Cardiac muscle cell (in vitro differentiated cells and primary cell): ENCODE measurements at regions not wholly inside any gene's neighbourhood (a gene's known extent, or its start where the extent isn't known, plus 50 kb on each side); places are given as distances from the start of the nearest gene placed in this dataset.

Source experiments
- DNase-seq, 2 donors: peaks; one replicate each; pipeline versions ENCODE4 v3.0.0 to v3.0.0-alpha.2; 2010 to 2017; ENCODE audit warnings: low read depth in 1 of 2, low spot score in 1 of 2
- H3K27ac ChIP-seq: fragments of 200-600 bp; sonication (generic); 2 replicates; pipeline ENCODE4 v1.5.1; 2016
- H3K27me3 ChIP-seq: fragments of 200-600 bp; sonication (generic); 2 replicates; pipeline ENCODE4 v1.6.0; 2016; ENCODE audit warnings: control low read depth
- H3K36me3 ChIP-seq: fragments of 200-600 bp; sonication (generic); 2 replicates; pipeline ENCODE4 v1.5.1; 2016; ENCODE audit warnings: control low read depth
- H3K4me1 ChIP-seq: fragments of 200-600 bp; sonication (generic); 2 replicates; pipeline ENCODE4 v1.8.1; 2017; ENCODE audit warnings: low read depth, mild to moderate bottlenecking, mixed run types
- H3K4me3 ChIP-seq: fragments of 200-600 bp; sonication (generic); 2 replicates; pipeline ENCODE4 v1.5.1; 2016; ENCODE audit warnings: mild to moderate bottlenecking
- H3K9me3 ChIP-seq: fragments of 200-600 bp; sonication (generic); 2 replicates; pipeline ENCODE4 v1.5.1; 2017; ENCODE audit warnings: low read depth, mild to moderate bottlenecking, control low read depth
- TF ChIP-seq, protein P1 (sequence below): IDR thresholded peaks from 2 replicates; pipeline ENCODE4 v1.5.1; 2012; ENCODE audit warnings: low read depth, mild to moderate bottlenecking, low read length

DNA sequence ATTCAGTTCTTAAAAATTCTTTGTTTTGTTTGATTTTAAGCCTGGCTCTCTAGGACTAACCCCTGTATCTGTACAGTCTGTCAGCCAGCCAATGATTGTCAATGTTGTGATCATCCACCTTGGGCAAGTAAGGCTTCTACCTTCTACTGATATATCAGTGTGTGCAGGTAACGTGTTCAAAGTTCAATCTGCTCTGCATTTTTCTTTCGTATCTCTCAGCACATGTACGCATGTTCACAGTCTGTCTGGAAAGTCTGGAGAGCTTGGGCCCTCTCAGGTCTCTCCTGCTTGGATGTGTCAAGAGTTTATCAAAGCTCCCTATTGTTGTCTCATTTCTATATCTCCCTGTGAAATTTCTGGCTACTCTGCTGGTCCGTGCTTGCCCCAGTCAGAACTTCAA lies 138.6 kb upstream of the VRK1 start:
- H3K27me3 ChIP-seq: peaks cover 4% of the 10 kb centered on the region
- no peaks in the 10 kb centered on the region for H3K36me3 ChIP-seq
- TF ChIP-seq, protein P1, sequence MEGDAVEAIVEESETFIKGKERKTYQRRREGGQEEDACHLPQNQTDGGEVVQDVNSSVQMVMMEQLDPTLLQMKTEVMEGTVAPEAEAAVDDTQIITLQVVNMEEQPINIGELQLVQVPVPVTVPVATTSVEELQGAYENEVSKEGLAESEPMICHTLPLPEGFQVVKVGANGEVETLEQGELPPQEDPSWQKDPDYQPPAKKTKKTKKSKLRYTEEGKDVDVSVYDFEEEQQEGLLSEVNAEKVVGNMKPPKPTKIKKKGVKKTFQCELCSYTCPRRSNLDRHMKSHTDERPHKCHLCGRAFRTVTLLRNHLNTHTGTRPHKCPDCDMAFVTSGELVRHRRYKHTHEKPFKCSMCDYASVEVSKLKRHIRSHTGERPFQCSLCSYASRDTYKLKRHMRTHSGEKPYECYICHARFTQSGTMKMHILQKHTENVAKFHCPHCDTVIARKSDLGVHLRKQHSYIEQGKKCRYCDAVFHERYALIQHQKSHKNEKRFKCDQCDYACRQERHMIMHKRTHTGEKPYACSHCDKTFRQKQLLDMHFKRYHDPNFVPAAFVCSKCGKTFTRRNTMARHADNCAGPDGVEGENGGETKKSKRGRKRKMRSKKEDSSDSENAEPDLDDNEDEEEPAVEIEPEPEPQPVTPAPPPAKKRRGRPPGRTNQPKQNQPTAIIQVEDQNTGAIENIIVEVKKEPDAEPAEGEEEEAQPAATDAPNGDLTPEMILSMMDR: no peak
- H3K4me1 ChIP-seq: peaks cover 27% of the 10 kb centered on the region
- H3K9me3 ChIP-seq: no peaks in the 10 kb centered on the region
- no peak for DNase-seq
- H3K27ac ChIP-seq: no peak overlapping the region
- no peak overlapping the region for H3K4me3 ChIP-seq

DNA sequence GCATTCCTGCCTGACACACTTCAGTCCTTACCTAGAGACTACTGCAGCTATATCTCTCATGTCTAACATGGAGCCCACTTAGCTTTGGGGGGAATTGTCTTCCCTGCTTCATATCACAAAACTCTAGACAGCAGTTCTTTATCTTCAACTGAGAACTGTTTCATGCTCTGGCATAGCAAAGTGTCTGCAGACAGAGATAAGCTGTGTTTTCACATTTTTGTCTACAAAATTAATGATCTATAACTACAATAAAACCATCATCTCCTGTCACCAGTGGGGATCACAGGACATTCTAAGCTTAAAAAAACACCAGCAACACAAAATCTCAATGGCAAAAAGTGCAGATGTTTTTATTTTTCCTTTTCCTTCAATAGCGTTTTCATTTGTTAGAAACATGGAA lies 137.1 kb upstream of the VRK1 start:
- TF ChIP-seq, protein P1: no peak
- DNase-seq: peak in 1 of 2 donors; percentile 24
- H3K9me3 ChIP-seq: no peaks in the 10 kb centered on the region
- peaks cover 4% of the 10 kb centered on the region for H3K27me3 ChIP-seq
- no peak overlapping the region for H3K4me3 ChIP-seq
- no peaks in the 10 kb centered on the region for H3K36me3 ChIP-seq
- H3K27ac ChIP-seq: no peak overlapping the region
- H3K4me1 ChIP-seq: peaks cover 27% of the 10 kb centered on the region

- Histone ChIP-seq H3K36me3 (no peaks in the 10 kb centered on the region), H3K4me1 (peaks cover 27% of the 10 kb centered on the region), H3K4me3 (no peak overlapping the region), H3K27ac (no peak overlapping the region), H3K27me3 (peaks cover 4% of the 10 kb centered on the region), H3K9me3 (no peaks in the 10 kb centered on the region)
- DNase-seq: peak in 1 of 2 donors; percentile 15
- TF ChIP-seq, protein P1: no peak
These were observed 136.5 kb upstream of the VRK1 start for GRCh38 chr14:96660667-96661066.

DNA sequence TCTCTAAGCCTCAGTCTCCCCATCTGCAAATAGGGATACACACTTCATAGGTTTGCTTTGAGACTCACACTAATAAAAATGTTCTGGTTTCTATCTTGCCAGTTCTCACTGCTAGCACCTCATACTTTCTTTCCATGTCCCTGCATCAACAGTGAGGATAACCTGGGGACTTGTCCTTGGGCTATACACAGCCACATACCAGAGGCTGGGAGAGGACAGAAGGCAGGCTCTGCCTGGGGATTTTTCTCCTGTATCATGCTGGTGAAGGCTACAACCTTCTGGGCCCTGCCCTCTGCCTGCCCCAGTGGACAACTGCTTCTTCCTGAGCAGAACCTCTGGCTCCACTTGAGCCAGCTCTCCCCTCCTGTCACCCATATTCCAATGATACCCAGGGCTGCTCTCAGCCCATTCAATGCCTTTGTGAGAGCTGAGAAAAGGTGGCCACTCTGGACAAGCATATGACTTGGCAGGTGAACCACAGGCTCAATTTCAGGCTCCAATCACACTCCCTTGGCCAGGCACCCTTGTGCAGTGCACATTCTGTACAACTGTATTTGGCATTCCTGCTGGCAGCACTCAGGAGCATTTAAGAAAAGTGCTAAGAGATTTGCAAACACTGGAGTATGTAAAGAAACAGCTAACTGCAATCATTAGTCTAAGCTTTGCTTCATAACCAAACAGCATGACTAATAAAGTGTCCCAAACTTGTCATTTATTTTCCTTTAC lies 135.8 kb upstream of the VRK1 start:
- no peak overlapping the region for H3K27ac ChIP-seq
- H3K27me3 ChIP-seq: peaks cover 4% of the 10 kb centered on the region
- TF ChIP-seq, protein P1: no peak
- H3K4me3 ChIP-seq: no peak overlapping the region
- no peaks in the 10 kb centered on the region for H3K36me3 ChIP-seq
- peaks cover 27% of the 10 kb centered on the region for H3K4me1 ChIP-seq
- H3K9me3 ChIP-seq: no peaks in the 10 kb centered on the region
- DNase-seq: no peak

- TF ChIP-seq, protein P1: no peak
- Histone ChIP-seq H3K27me3 (no peaks in the 10 kb centered on the region), H3K27ac (no peak overlapping the region), H3K4me1 (peaks cover 27% of the 10 kb centered on the region), H3K9me3 (no peaks in the 10 kb centered on the region), H3K36me3 (no peaks in the 10 kb centered on the region), H3K4me3 (no peak overlapping the region)
- DNase-seq: no peak
These were observed 134.8 kb upstream of the VRK1 start for GRCh38 chr14:96662116-96662970.
